HS-5 (cell line): ENCODE measurements at regions not wholly inside any gene's neighbourhood (a gene's known extent, or its start where the extent isn't known, plus 50 kb on each side); places are given as distances from the start of the nearest gene placed in this dataset.

Experiments
- DNase-seq: peaks from one replicate; pipeline ENCODE4 v3.0.0-alpha.2; 2012; ENCODE audit warnings: low read depth

DNA sequence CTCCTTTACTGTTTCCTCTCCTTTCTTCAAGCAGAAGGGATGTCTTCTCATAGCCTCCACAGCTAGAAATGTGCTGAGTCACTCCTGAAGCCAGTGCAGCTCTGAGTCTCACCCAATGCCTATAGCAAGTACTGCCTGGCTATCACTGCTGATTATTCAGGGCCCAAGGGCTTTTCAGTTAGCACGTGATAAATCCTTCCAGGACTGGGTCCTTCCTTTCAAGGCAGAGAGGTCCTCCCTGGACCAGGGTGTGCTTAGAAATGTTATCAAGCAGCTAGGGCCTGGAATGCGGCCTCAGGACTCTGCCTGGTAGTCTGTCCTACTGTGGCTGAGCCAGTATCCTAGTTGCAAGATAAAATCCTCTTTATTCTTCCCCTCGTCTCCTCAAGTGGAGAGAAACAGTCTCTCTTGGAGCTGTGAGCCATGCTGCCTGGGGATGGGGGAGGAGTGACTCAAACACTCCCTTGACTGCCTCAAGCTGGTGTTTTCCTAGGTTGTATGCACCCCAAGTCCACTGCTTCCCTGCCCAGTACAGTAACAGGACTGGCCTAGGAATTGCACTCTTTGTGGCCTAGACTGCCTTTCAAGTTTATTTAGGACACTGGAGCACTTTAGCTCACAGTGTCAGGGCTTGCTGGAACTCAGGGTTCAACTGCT lies 198.7 kb upstream of the SERP2 start:
- DNase-seq = no peak

DNA sequence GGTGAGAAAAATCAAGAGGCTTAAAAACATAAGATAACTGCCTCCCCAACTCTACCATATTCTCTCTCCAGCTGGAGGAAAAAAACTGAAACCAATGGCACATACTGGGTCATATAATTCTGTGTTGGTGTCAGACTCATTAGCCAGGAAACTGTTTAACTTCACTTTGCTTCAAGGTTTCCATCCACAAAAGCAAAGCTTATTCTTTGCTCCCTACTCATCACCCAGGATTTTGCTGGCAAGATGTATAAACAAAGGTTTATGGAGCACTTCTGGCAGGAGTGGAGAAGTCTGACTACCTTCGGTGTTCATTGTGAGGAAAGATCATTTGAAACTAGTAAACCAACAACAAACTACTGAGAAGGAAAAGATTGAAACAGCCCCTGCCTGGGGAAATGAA lies 197.5 kb upstream of the SERP2 start:
- no peak for DNase-seq

DNA sequence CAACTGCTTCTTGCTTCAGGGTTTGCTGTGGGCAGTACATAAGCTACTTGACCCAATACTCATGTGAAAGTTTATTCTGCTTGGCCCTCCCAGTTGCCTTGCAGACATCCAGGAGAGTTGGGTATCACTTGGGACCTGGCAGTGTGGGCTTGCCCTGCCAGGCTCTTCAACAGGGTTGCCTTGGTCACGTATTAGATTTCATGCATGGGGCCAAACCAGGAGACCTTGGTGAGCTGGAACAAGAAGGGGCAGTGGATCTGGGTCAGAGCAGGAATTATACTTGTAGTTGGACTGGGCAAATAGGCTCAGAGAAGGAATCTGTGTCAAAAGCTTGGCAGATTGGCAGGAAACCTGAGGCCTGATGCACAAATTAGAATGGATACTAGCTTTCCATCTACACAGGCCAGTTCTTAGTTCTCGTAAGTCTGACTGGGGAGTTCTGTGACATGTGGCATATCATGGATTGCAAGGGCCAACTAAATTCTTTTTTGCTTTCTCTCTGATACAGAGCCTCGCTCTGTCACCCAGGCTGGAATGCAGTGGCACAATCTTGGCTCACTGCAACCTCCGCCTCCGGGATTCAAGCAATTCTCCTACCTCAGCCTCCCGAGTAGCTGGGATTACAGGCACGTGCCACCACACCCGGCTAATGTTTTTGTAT lies 192.6 kb upstream of the SERP2 start:
- no peak for DNase-seq

DNA sequence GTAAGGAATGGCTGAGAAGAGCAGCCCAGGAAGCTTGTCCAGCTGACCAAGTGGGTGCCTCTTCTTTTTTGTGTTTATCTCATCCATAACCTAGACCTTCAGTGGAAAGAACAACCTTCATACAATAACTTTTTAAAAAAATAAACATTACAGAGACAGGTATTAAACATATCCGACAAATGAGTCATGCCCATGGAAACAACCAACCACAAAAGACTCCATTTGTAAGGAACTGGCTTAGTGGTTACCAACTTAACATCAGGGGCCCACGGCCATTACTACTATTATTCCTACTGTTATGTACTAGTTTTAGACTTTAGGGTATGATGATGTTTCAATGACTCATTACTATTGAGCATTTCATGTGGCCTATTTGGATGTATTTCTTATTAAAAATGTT lies 191.7 kb upstream of the SERP2 start:
- no peak for DNase-seq

DNA sequence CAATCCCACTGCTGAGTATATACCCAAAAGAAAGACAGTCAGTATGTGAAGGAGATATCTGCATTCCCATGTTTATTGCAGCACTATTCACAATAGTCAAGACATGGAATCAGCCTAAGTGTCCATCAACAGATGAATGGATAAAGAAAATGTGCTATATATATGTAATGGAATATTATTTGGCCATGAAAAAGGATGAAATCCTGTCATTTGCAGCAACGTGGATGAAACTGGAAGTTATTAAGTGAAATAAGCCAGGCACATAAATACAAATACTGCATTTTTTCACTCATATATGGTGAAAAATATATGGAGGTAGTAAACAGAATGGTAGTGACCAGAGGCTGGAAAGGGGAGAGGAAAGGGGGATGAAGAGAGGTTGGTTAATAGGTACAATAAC lies 188.9 kb upstream of the SERP2 start:
- DNase-seq = no peak

DNA sequence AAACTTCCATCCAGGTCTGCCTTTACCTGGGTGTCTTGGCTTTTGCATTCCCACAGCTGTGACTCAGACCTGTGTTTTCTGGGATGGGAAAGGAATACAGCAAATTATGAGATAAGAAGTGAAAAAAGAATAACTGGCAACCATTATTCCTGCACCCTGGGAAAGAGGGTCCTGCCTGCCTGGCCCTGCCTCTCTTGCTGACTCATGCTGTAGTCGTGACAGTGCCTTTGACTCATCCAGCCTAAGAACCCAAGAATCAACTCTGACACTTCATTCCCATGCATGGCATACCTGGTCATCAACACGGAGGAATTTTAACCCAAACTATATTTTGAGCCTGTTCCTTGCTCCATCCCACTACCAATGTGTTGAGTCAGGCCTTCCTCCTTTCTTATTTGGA lies 185.4 kb upstream of the SERP2 start:
- DNase-seq = peak; percentile 29

DNA sequence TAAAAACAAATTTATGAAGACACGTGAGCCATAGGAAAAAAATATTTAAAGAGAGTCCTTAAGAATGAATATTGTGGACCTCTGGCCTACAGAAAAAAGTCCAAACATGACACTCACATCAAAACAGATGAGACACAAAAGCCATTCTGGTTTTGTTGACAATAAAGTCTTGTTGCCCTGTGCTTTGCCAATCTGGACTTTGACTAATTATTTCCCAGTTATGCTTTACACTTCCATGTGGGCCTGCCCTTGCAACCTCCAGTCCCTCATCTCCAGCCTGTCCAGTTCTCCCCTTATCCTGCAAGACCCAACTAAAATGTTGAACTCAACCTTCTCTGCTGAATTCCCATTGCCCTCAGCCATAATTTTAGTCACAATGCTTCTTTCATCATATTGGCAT lies 184.5 kb upstream of the SERP2 start:
- no peak for DNase-seq

DNA sequence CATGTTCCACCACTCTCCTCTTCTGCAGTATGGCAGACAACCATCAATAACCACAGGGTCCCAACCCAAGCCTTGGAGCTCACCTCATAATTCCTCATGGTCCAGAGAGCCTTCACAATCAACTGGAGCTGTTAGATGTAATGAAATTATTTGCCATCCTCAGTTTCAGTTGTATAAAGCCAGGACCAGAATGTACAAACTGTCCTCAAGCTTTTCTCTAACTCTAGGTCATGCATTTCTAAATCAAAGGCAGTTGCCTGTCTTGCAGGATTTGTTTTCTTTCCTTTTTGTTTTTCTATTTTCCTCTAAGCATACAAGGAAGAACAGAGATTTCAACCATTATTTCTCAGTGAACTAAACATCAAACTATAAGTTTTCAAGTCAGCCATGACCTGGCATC lies 182.5 kb upstream of the SERP2 start:
- DNase-seq = no peak

DNA sequence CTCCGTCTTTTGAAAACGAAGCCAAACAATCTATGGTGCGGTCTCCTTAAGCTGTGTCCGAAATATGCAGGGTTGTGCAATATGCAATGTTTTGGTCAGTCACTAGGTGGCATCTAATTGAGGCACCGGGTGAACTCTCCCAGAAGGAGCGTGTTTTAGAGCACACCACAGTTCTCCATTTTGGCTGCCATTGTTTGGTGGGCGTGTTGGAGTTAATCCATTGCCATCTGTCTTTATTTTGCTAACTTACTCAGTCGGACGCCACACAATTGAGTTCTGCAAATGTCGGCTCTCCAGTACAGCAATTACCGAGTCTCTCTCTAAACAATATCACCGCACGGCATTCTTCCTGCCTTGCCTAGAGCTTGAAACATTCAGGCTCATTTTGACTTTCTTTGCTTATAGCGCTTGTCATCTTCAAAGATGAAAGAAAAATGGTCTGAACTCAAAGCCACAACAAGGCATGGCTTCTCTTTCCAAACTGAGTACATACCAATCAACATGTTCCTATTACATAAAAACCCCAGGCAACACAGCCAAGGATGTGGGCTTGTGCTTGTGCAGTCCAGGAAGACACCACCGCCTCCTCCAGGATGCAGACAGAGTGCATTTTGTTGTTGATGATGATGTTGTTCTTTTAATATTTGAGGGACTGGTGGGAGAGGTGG lies 182.0 kb upstream of the SERP2 start:
- no peak for DNase-seq

DNA sequence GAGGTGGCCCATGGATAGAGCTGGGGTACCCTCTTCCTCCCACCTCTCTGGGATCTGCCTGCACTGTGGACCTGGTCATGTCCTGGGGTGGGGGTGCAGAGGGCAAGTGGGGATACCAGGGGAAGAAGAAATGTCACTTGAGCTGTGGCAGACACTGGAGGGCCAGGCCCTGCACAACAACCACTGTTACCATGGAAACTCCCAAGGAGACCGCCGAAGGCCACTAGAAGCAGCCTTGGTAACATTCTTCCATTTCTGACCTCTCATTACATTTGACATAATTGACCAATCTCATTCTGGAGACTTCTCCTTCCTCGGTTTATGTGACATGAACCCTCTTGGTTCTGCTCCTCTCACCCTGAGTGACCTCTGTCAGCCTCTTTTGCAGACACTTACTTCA lies 179.9 kb upstream of the SERP2 start:
- no peak for DNase-seq

DNA sequence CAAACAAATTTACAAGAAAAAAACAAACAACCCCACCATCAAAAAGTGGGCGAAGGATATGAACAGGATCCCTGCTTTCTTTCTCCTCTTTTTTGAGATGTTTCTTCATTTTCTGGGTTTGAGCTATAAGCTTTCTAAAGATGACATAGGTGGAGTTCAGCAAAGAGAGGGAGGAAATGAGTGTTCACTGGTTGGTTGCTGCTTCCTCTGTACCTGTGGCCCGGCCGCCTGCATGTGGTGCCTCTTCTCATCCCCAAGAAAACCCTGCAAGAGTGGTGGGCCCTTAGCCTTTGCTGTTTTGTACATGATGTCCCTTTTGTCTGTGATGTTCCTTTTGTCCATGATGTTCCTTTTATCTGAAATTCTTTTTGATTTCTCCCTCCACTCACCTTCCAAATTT lies 178.4 kb upstream of the SERP2 start:
- no peak for DNase-seq

DNA sequence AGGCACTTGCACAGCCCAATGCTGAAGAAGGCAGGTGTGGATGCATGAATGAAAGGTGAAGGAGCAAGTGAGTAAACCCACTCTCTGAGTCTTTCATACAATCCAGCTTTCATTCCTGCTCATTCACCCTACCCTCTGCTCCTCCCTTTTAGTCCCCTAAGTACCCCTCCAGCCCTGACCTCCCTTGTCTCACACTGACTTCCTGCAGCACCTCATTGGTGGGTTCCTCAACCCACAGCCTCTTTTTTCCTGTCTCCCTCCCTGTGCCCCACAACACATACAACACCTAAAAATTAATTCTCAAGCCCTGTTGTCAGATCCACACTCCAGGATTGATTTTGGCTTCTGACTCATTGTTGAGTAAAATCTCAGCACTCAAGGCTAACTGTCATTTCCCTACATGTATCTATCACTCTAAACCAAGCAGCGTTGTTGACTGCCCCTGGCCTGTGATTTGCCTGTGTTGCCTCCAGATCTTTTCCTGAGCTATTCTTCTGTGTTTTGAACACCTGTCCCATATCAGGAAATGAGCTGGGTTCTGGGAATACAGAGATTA lies 177.3 kb upstream of the SERP2 start:
- DNase-seq = no peak

DNA sequence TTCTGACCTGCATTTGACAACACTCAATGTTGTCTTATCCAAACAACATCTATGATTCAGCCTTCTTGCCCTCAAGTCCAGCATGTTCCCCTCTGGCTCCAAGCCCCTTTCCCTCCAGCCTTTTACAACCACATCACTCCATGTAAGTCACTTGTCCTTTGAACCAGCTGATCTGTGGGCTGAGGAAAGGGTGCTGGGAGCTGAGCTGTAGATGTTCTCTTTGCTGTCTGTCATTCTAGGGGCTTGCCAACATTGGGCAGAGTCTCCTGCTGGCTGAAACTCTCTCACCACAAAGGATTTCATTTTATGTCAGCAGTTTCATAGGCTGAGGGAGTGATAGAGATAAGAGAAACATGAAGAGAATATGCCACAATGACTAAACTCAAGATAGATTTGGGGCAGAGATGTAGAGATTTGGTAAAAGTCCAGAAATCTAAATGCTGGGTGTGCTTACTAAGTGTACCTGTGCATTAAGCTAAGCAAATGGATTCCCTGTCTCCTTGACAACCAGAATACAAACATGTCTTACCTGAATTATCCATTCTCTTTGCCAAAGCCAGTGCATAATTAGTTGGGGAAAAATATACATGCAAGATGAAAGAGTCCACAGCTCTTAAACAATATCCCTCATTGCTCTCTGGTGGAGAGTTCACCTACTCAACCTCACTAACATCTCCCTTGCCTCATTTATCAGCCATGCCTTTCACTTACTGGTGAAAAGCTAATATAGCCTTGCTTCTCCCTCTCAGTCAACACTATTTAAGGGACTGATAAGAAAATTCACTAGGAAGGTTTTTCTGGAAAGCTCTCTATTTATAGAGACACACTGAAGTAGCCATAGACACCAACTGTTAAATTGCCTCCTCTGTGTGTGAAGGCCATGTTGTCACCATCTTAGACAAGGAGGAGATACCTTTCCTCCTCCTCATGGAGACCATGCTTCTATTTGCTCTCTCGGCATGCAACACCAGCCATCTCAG lies 175.5 kb upstream of the SERP2 start:
- no peak for DNase-seq

DNA sequence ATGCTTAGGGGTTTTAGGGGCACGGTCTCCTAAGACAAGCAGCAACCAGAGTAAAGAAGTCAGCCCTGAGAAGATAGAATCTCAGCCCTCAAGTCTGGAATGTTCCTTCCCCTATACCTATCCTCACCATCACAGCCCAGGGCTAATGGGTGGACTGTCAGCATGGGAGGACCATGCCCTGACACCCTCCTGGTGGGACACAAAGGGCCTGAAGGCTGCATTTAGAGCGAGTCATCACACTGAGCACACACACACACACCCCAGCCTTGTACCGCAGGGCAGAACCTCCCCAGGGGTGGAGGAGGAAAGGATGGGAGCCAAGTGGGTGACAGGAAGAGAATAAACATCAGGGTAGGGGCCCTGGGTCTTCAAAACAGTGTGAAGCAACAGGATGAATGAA lies 174.8 kb upstream of the SERP2 start:
- DNase-seq = no peak

DNA sequence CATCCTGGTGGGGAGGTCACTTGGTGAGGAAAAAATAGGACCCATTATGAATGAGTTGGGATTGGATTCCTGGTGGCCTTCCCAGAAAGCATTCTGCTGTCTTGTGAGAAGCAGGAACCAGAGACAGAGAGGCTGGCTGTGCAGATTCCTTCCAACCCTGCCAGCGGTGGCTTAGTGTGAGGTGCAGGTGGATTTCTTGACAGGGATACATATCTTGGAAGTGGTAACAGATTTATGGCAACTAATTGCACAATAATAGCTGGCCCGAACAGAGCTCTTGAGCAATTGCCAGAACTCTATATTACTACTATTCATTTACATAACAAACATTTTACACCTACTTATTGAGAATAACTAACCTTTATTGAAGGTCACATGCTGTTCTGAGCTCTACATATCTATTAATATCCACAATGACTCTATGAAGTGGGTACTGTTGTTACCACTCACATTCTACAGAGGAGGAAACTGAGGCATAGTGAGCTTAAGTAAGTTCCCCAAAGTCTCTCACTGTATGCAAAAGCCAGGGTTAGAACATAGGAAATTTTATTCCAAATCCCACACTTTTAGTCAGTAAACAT lies 173.9 kb upstream of the SERP2 start:
- no peak for DNase-seq

DNA sequence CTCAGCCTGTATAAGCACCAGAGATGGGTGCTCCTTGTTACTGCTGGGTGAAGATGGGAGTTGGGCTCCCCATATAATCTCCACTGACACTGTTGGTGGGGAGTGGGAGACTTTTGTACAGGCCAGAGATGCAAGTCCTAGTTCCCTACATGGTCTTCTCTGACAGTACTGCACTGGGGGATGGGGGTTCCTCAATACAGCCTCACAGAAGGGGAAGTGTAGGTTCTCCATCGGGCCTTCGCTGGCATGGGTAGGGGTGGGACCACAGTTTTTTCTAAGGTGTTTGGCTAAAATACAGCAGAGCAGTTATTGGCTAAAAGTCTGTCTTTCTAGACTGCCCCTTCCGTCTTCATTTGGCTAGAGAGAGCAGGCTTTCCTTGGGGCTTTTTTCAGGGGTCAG lies 167.2 kb upstream of the SERP2 start:
- DNase-seq = no peak

DNA sequence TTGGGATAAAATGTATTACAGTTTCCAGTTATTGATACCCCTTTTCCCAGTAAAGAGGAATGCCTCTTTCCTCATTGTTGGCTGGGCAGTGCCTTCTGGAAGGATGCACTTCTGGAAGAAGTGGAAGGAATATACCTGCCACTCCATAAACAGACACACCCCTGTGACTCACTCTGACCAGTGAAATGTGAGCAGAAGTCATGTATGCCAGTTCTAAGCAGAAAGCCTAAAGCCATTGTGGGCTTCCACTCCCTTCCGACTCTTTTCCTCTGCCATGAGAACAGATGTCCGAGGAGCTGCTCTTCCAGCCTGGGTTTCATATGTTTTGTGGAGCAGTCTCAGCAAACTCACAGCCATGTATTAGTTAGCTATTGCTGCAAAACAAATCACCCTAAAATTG lies 166.1 kb upstream of the SERP2 start:
- DNase-seq = no peak

DNA sequence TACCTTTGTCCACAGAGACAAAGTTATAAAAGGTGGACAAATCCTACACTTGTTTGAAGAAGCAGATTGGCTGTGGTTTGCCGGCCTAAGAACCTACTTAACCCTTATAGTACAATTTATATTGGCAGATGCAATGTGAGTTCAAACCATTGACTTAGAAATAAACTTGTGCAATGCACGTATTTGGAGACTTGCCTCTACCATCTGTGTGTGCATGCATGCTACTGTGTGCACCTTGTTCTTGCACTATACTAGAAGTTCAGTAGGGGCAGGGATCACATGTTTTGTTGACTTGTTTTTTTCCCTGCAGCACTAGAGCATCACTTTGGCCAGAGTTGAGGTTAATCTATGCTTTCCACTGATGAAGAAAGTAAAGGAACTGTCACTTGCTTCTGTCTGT lies 163.1 kb upstream of the SERP2 start:
- no peak for DNase-seq

DNA sequence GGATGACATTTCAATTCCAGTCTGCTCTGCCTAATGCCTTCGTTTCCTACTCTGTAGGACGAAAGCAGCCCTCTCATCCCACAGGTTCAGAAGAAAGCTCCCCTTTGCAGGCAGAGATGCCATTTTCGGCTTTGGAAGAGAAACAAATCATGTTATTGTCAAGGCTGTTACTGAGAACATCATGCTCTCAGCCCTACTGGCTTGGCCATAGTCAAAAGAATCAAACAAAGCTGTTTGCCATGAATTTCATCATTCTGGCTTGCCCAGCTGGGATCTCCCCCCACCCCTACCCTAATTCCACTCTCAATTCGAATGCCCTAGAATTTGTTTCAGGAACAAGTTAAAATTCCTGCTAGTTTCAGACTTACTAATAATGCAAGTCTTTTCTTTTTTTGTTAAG lies 162.3 kb upstream of the SERP2 start:
- DNase-seq = no peak

DNA sequence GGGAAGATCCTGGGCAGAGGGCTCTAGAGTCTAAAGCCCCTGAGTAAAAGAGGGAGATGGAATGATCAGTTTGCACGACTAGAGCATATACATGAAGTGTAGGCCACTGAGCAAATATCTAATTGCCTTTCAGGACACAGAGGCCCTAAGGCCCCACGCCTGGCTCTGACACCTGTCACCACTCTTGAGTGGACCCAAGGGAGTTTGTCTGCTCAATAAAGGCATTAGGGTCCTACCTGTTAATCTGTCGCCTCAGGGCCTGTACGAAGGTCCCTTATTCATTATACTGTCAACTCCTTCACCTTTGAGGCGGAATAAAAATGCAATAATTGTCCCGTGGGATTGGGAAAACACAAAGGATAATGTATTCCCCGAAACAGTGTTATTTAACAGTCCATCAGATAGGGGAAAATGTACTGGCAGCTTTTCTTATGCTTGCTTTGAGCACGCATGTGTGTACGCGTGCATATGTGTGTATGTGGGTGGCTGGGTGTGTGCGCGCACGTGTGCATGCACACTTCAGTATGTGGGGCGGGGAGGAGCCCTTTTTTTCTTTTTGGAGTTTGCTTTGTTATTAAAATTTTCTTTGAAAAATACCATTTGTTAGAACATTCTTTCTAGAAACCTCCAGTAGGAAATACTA lies 161.8 kb upstream of the SERP2 start:
- no peak for DNase-seq

DNA sequence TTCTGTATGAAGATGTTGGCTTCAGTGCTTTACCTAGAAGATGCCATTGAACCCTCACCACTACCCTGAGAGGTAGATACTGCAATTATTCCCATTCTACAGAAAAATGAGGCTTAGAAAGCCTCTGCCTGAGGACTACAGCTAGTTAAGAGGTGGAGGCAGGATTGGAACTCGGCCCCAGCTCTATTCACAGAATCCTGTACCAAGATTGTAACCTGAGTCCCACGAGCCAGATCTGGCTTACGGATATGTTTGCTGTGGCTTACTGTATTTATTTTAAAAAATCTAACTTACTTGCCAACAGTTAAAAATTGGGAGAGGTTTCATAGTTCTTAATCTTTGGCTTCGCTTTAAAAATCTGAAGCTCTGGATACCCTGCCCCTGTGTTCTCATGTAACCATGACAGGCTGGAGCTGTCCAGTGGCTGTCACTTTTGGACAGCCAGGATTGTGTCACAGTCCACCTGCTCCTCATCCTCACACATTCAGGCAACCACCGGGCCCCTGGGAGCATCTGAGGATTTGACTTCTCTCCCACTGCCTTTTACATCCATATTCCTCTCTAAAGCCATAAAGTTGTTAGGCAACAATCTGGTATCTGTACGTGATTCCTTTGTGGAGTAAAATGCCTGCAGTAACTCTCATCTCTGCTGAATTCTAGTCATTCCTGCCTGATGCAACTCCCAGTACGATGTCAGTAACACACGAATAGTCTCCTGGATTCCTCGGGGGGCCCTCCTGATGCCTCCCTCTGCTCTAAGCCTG lies 160.8 kb upstream of the SERP2 start:
- no peak for DNase-seq
